HEK293T (cell line): ENCODE measurements at regions not wholly inside any gene's neighbourhood (a gene's known extent, or its start where the extent isn't known, plus 50 kb on each side); places are given as distances from the start of the nearest gene placed in this dataset.

ENCODE experiments used
- CTBP1 ChIP-seq: fragments of 450-650 bp; IDR thresholded peaks from 2 replicates; pipeline ENCODE4 v1.6.1; 2016; ENCODE audit warnings: borderline replicate concordance
- FOXA1 ChIP-seq: fragments of 450-650 bp; IDR thresholded peaks from 2 replicates; pipeline ENCODE4 v1.6.1; 2016; ENCODE audit warnings: mild to moderate bottlenecking
- FOXK2 ChIP-seq: fragments of 450-650 bp; IDR thresholded peaks from 2 replicates; pipeline ENCODE4 v1.6.1; 2016; ENCODE audit warnings: mild to moderate bottlenecking
- FOXM1 ChIP-seq: fragments of 450-650 bp; IDR thresholded peaks from 2 replicates; pipeline ENCODE4 v1.6.1; 2017; ENCODE audit warnings: mild to moderate bottlenecking, borderline replicate concordance
- NFRKB ChIP-seq: fragments of 450-650 bp; IDR thresholded peaks from 2 replicates; pipeline ENCODE4 v1.6.1; 2016; ENCODE audit warnings: mild to moderate bottlenecking, moderate library complexity
- SP1 ChIP-seq: fragments of 450-650 bp; IDR thresholded peaks from 2 replicates; pipeline ENCODE4 v1.6.1; 2017
- SUZ12 ChIP-seq: fragments of 450-650 bp; IDR thresholded peaks from 2 replicates; pipeline ENCODE4 v1.6.1; 2016; ENCODE audit warnings: mild to moderate bottlenecking
- TARDBP ChIP-seq: fragments of 450-650 bp; IDR thresholded peaks from 2 replicates; pipeline ENCODE4 v1.6.1; 2016
- ZNF384 ChIP-seq: fragments of 450-650 bp; IDR thresholded peaks from 2 replicates; pipeline ENCODE4 v1.6.1; 2016
- TF ChIP-seq, protein P1 (sequence below): fragments of 450-650 bp; IDR thresholded peaks from 2 replicates; pipeline ENCODE4 v1.6.1; 2016

DNA sequence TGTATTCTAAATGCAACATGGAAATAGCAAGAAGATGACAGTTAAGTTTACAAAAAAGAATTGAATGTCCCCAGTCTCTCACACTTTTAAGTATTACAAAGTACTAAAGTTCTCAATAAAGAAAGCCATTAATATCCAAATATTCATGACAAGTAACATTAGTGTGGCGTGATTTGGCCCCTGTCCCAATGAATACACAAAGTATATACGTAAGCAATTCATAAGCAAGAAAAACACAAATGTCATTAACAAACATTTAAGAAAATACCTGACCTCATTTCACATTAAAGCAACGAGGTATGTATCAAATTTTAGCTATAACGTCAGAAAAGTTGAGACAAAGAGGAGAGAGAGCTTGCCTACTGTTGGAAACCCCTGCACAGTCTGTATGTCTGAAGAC, 241.9 kb upstream of the IRS2 start:
- TF ChIP-seq SP1 (no peak), FOXA1 (no peak), FOXK2 (no peak), FOXM1 (no peak), ZNF384 (no peak), NFRKB (no peak), TARDBP (no peak), CTBP1 (no peak), SUZ12 (no peak)
- TF ChIP-seq, protein P1, sequence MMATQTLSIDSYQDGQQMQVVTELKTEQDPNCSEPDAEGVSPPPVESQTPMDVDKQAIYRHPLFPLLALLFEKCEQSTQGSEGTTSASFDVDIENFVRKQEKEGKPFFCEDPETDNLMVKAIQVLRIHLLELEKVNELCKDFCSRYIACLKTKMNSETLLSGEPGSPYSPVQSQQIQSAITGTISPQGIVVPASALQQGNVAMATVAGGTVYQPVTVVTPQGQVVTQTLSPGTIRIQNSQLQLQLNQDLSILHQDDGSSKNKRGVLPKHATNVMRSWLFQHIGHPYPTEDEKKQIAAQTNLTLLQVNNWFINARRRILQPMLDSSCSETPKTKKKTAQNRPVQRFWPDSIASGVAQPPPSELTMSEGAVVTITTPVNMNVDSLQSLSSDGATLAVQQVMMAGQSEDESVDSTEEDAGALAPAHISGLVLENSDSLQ = no peak
